GM19324 (cell line): ENCODE measurements at regions not wholly inside any gene's neighbourhood (a gene's known extent, or its start where the extent isn't known, plus 50 kb on each side); places are given as distances from the start of the nearest gene placed in this dataset.

Source experiments
- ATAC-seq: cut with Tn5 transposase; IDR thresholded peaks from one replicate; pipeline ENCODE4 v1.9.1; 2021; ENCODE audit warnings: mild to moderate bottlenecking, moderate library complexity; ENCODE audit not compliant: unreplicated experiment, low FRiP score

DNA sequence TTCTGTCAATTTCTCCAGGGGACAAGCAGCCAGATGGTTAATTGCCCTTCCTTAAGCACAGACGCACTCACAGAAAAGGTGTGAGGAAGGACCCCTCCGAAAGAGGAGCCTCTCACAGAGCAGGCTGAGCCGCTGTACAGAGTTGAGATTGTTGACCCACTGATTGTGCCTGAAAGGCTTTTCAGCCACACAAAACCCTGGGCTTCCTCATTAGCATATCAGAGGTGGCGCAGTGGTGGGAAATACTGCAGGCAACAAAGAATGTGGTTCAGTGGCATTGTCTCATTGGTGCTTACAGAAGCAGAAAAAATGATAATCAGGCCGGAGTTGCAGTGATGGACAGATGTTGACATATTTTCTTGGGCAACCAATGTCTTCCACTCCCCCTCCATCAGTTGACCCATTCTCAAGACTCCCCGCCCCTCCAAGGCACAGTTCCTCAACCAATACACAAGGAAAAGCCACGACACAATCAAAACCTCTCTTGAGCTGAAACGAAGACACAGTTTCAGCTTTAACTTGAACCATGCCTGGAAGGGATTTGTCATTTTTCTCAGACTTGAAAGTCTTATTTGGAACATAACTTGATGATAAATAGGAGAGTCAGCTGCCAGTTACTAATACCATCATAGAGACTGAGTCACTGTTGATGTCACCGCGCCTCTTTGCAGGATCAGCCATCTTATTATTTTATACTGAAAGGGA is 53.1 kb downstream of the ATXN3L start:
- ATAC-seq, result no peak

- ATAC-seq, result no peak
Observed at GRCh38 chrX:13265549-13266132, 54.2 kb downstream of the ATXN3L start.

DNA sequence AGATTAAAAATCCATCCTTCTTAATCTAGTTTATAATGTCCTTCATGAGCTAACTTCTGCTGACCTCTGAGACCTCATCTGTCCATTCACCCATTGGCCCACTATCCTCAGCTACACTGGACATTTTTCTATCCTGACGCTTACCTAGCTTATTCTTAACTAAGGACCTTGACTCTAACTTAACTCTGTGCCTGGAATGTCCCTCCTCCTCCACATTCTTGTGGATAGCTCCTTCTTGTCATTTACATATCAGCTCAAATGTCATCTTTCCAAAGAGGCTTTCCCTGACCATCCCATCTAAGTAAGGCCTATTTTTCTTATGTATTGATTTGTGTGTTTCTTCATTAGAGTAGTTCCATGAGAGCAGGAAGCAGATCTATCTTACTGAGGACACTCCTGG is 54.7 kb downstream of the ATXN3L start:
- ATAC-seq, result no peak

DNA sequence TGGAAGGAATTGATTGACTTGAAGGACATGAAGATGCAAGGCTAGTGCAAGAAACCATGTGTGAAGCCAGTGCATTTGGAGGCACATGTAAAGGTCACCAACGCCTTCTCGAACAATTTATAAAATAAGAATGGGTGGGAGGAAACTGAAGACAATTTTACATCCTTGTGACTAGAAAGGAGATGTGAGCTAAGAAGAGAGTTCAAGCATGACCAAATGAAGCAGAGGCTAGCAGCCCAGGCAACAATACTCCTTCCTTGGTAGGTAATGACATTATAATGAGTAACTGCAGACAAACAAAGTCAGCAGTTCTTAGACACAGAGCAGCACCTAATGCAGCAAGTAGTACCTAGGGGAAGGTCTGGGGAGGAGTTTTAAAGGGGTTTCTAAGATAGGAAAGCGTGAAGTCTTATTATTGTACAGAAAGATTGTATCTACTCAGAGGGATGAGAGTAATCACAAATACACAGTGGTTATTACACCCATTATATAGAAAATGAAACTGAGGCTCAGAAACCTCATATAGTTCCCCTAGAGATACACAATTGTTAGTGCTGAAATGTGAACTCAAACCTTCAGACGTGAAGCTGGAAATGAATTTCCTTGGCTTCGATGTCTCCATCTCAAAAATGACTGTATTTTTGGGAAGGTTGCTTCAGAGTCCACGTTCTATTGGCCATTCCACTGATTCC is 56.1 kb downstream of the ATXN3L start:
- peak; percentile 68 for ATAC-seq

DNA sequence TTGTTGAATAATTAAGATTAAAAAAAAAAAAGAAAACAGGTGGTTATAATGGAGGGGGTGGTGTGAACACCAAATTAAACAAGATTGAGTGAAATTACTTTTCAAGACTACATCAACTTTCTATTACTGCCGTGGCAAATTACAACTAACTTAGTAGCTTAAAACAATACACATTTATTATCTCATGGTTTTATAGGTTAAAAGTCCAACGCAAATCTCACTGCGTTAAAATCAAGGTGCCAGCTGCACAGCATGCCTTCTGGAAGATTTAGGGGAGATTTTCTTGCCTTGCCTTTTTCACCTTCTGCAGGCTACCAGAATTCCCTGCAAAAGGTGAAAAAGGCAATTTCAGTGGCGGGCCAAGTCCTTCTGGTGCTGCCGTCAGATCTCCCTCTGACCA is 58.5 kb downstream of the ATXN3L start:
- no peak for ATAC-seq

DNA sequence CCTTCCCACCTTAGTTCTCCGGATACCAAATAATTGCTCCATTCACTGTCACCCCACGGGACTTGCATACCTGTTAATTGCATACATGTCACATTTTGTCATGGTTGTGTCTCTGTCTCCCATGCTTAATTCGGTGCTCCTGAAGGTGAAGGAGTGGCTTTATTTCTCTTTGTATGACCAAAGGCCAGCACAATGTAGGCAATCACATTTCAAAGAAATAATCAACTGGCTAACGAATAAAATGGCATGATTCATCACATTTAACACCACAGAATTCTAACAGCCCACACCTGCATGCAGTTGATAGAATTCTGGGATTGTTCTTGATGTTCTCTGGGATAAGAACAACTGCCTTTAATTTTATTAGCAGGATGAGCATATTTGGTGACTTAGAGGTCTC is 59.3 kb downstream of the ATXN3L start:
- no peak for ATAC-seq

DNA sequence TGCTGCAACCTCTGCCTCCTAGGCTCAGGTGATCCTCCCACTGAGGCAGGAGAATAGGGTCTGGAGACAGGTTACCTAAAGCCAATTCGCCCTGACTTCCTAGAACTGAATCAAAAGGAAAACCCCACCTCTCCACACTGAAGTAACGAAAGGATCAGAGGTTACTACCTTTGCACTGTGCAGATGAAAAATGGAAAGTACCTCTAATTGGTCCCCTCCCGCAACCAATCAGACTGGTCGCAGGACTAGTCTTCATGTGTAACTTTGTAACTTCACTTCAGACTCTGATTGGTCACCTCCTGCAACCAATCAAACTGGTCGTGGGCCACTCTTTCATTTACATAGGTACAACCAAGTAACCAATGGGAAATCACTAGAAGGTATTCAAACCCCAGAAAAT is 61.1 kb downstream of the ATXN3L start:
- ATAC-seq, result no peak

DNA sequence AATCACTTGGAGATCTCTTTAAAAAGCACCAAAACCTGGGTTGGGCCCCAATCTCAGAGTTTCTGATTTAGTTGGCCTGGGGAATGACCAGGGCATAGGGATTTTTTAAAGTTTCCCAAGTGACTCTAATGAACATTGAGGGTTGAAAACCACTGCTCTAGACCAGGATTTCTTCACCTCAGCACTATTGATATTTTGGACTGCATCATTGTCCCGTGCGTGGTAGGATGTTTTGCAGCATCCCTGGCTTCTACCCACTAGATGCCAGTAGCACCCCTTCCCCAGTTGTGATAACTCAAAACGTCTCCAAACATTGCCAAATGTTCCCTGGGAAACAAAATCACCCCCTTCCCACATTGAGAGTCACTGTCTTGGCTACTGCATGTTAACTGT is 61.8 kb downstream of the ATXN3L start:
- ATAC-seq, result no peak

- no peak for ATAC-seq
Observed at GRCh38 chrX:13257223-13258051, 62.4 kb downstream of the ATXN3L start.

DNA sequence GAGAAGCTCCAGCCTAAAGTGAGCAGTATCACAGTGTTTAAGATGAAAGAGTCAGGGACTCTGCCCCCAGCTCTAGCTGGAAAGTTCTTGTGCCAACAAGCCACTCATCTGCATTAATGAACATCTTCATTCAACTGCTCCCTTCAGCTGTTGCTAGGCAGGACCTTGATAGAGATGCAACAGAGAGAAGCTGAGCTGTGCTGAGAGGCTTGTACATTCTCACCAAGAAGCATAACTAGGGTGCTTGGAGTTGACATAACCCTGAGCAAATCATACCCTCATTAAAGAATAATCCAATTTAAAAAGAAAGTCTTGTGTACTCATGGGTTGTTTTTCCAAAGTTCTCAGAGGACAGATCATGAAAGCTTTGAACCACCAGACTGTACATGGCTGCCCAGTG is 63.2 kb downstream of the ATXN3L start:
- ATAC-seq, result no peak

DNA sequence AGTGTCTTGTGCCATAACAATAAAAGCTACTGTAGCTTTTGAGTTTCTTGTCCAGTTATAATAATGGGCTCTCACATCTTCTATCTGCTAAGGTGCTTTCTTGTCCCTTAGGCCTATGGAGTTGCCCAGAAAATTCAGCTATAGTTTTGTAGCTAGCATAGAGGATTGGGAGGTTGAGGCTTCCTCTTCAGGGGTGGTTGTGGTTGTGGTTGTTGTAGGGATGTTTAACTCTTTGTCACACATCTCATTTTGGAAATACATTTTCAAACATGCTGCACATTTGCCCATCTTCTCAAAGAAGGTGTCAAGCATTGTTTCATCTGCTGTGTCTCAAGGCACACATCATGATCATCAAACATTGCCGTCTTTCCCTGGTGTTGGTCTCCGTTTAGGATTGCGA is 65.0 kb downstream of the ATXN3L start:
- no peak for ATAC-seq

DNA sequence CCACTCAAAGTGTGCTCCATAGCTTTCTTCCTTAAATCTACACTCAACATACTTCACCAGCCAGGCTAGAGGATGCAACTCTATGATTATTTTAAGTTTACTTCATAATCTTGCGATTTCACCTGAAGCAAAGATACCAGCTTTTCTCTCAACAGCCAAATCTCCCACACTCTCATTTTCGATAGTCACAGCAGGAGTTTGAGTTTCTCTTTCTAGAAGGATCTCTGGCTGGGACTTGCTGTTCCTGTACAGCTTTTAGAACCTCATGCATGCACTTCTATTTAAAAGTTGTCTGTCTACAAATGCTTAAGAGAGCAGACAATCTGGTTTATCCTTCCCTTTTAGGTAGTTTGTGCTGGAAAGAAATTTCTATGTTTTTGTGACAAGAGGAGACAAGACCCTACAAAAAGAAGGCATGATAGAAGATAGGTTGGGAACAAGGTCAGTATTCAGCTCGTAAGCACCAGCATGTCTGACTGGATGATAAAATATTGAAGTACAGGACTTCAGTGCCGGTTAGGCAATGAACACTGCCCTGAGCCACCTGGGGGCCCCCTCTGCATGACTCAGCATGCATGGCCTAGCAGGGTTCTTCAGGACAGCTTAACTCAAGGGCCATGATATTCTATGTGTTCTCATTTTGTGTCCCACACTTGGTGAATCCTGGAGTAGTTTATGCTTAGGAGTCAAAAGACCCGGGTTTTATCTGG is 65.6 kb downstream of the ATXN3L start:
- ATAC-seq, result peak; percentile 64

DNA sequence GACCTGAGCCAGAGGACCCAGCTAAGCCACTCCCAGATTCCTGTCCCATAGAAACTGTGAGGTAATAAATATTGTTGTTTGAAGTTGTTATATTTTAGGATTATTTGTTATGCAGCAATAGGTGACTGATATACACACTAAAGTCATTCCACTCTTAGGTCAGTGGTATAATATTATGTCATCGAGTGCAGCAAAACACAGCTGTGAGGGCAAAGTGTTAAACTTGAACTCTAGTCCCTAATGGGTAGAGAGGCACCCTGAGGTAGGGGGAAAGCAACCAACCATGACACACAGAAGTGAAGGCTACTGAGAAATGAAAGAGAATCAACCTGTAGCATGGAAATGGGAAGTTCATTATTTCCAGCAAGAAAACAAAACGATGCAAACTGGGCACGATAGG is 66.6 kb downstream of the ATXN3L start:
- no peak for ATAC-seq

DNA sequence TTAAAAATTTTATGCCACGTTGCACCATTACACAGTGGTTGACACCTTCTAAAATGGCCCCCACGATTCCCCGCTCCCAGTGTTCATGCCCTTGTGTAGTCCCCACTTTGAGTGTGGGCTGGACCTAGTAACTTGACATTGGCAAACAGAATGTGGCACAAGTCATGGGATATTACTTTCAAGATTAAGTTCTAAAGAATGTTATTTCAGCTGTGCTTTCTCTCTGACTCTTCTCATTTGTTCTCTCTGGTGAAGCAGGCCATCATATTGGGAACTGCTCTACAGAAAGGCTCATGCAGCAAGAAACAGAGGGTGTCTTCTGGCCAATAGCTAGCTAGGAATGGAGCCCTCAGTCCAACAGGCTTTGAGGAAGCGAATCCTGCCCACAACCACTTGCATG is 67.1 kb downstream of the ATXN3L start:
- no peak for ATAC-seq

- no peak for ATAC-seq
Observed at GRCh38 chrX:13250826-13251580, 68.8 kb downstream of the ATXN3L start.

- ATAC-seq, result no peak
Observed at GRCh38 chrX:13248867-13249486, 70.9 kb downstream of the ATXN3L start.

GRCh38 chrX:13239272-13239671 is 80.6 kb downstream of the ATXN3L start:
- no peak for ATAC-seq

- no peak for ATAC-seq
Observed at GRCh38 chrX:13235930-13236329, 83.9 kb downstream of the ATXN3L start.

GRCh38 chrX:13232484-13232883 is 87.4 kb downstream of the ATXN3L start:
- no peak for ATAC-seq
